Small intestine (tissue), 7 donors: ENCODE measurements at regions not wholly inside any gene's neighbourhood (a gene's known extent, or its start where the extent isn't known, plus 50 kb on each side); places are given as distances from the start of the nearest gene placed in this dataset.
"Not testable (repeated sequence)": the region's sequence is repeated elsewhere in the genome, so short reads cannot be mapped to it uniquely, and the experiment has no call there.

Experiments used
- DNase-seq, 2 donors: peaks; one replicate each; pipeline versions ENCODE4 v3.0.0 to v3.0.0-alpha.2; 2013
- FAIRE-seq: peaks from 2 replicates; lab custom pipeline; 2012; peaks lifted over from hg19 to GRCh38; lab: Jason Lieb, UNC
- H3K27ac ChIP-seq, 3 donors: one replicate each; pipeline ENCODE4 v1.5.1; 2013; ENCODE audit warnings: low read length in 2 of 3, mild to moderate bottlenecking in 2 of 3, control low read depth in 1 of 3, inconsistent platforms in 1 of 3, low read depth in 1 of 3, moderate library complexity in 1 of 3
- H3K27me3 ChIP-seq, 3 donors: one replicate each; pipeline ENCODE4 v1.6.1; 2013; ENCODE audit warnings: low read length in 3 of 3, inconsistent platforms in 1 of 3; ENCODE audit not compliant: control insufficient read depth in 3 of 3, insufficient read depth in 3 of 3
- H3K36me3 ChIP-seq, 3 donors: one replicate each; pipeline ENCODE4 v1.6.1; 2013; ENCODE audit warnings: low read length in 3 of 3, inconsistent platforms in 1 of 3, low read depth in 1 of 3, mild to moderate bottlenecking in 1 of 3, moderate library complexity in 1 of 3; ENCODE audit not compliant: control insufficient read depth in 3 of 3, insufficient read depth in 2 of 3
- H3K4me1 ChIP-seq, 3 donors: one replicate each; pipeline ENCODE4 v1.6.1; 2013; ENCODE audit warnings: low read length in 2 of 3, inconsistent platforms in 1 of 3, low read depth in 1 of 3, mild to moderate bottlenecking in 1 of 3, moderate library complexity in 1 of 3; ENCODE audit not compliant: control insufficient read depth in 3 of 3, insufficient read depth in 2 of 3
- H3K4me3 ChIP-seq, 3 donors: one replicate each; pipeline ENCODE4 v1.5.1; 2013; ENCODE audit warnings: low read length in 3 of 3, control low read depth in 1 of 3, inconsistent platforms in 1 of 3, low read depth in 1 of 3, mild to moderate bottlenecking in 1 of 3, moderate library complexity in 1 of 3
- H3K9me3 ChIP-seq, 2 donors: one replicate each; pipeline ENCODE4 v1.6.1; 2013; ENCODE audit warnings: low read depth in 1 of 2, low read length in 1 of 2; ENCODE audit not compliant: control insufficient read depth in 2 of 2, insufficient read depth in 1 of 2
- WGBS, 3 donors: extraction: QIAGEN DNeasy Blood & Tissue Kit; methylation state at CpG; one replicate each; pipeline ENCODE4 v1.1.7; 2013; 5-methylcytosine and 5-hydroxymethylcytosine counted together
- donor health status: healthy with polysubstance abuse.
- donor health status: control.
- donor health status: control.
- donor health status: Bipolar disorder and iron deficiency.
- donor health status: healthy.

- DNase-seq (peak; percentile 40 to 78), FAIRE-seq (no peak)
- Histone ChIP-seq H3K36me3 (no peaks in the 10 kb centered on the region), H3K4me3 (no peak overlapping the region), H3K9me3 (no peaks in the 10 kb centered on the region), H3K4me1 (peaks cover 0 to 9% (median 0%) of the 10 kb centered on the region in 3 donors), H3K27me3 (no peaks in the 10 kb centered on the region), H3K27ac (peak overlapping the region in 1 of 3 donors; percentile 15)
- WGBS, 3 donors, result 8 to 37% (median 24%) methylated on average over 13 of the region's 13 CpGs
Measured at GRCh38 chr4:152063621-152064240, 302.9 kb upstream of the GATB start.

GRCh38 chr4:152062936-152063620 lies 302.3 kb upstream of the GATB start:
- FAIRE-seq, result no peak
- no peaks in the 10 kb centered on the region for H3K27me3 ChIP-seq
- H3K27ac ChIP-seq, result no peak overlapping the region
- no peaks in the 10 kb centered on the region for H3K36me3 ChIP-seq
- peaks cover 0 to 9% (median 0%) of the 10 kb centered on the region in 3 donors for H3K4me1 ChIP-seq
- no peak for DNase-seq
- no peak overlapping the region for H3K4me3 ChIP-seq
- no peaks in the 10 kb centered on the region for H3K9me3 ChIP-seq
- WGBS, 3 donors, result 38 to 86% (median 82%) methylated on average over 2 of the region's 2 CpGs

- H3K36me3 ChIP-seq, result no peaks in the 10 kb centered on the region
- no peak overlapping the region for H3K4me3 ChIP-seq
- no peaks in the 10 kb centered on the region for H3K27me3 ChIP-seq
- 43 to 55% (median 47%) methylated on average over 3 of the region's 3 CpGs for WGBS, 3 donors
- no peaks in the 10 kb centered on the region for H3K9me3 ChIP-seq
- FAIRE-seq (peak; percentile 19), DNase-seq (no peak)
- H3K4me1 ChIP-seq, result peaks cover 0 to 2% (median 0%) of the 10 kb centered on the region in 3 donors
- no peak overlapping the region for H3K27ac ChIP-seq
Measured at GRCh38 chr4:152054731-152055130, 293.9 kb upstream of the GATB start.

- DNase-seq, result no peak
- Histone ChIP-seq H3K36me3 (no peaks in the 10 kb centered on the region), H3K27ac (no peak overlapping the region), H3K4me3 (no peak overlapping the region), H3K27me3 (no peaks in the 10 kb centered on the region), H3K9me3 (no peaks in the 10 kb centered on the region), H3K4me1 (peaks cover 0 to 2% (median 0%) of the 10 kb centered on the region in 3 donors)
- FAIRE-seq, result no peak
- 50 to 63% (median 51%) methylated on average over 4 of the region's 4 CpGs for WGBS, 3 donors
Measured at GRCh38 chr4:152052451-152053057, 291.7 kb upstream of the GATB start.

GRCh38 chr4:152051332-152051731 lies 290.5 kb upstream of the GATB start:
- not testable (repeated sequence) for FAIRE-seq, H3K27me3 ChIP-seq, H3K4me3 ChIP-seq, H3K27ac ChIP-seq, DNase-seq, H3K36me3 ChIP-seq, H3K4me1 ChIP-seq, H3K9me3 ChIP-seq
- 96 to 98% (median 96%) methylated on average over 15 of the region's 15 CpGs for WGBS, 3 donors

- no peak for FAIRE-seq
- DNase-seq, result no peak
- 63 to 79% (median 67%) methylated on average over 3 of the region's 3 CpGs for WGBS, 3 donors
Measured at GRCh38 chr4:152050106-152050505, 289.3 kb upstream of the GATB start.

GRCh38 chr4:152047451-152047850 lies 286.6 kb upstream of the GATB start:
- H3K27me3 ChIP-seq, result peaks cover 0 to 10% (median 2%) of the 10 kb centered on the region in 3 donors
- 79 to 88% (median 84%) methylated on average over 2 of the region's 2 CpGs for WGBS, 3 donors
- no peak overlapping the region for H3K27ac ChIP-seq
- H3K36me3 ChIP-seq, result no peaks in the 10 kb centered on the region
- H3K4me3 ChIP-seq, result no peak overlapping the region
- DNase-seq (no peak), FAIRE-seq (no peak)
- peaks cover 0 to 6% of the 10 kb centered on the region in 2 donors for H3K9me3 ChIP-seq
- H3K4me1 ChIP-seq, result peaks cover 0 to 11% (median 2%) of the 10 kb centered on the region in 3 donors

More at GRCh38 chr4:152050106-152050505, 289.3 kb upstream of the GATB start:
- Histone ChIP-seq H3K4me1 (peaks cover 0 to 11% (median 2%) of the 10 kb centered on the region in 3 donors), H3K27ac (no peak overlapping the region), H3K9me3 (no peaks in the 10 kb centered on the region), H3K27me3 (peaks cover 0 to 7% (median 2%) of the 10 kb centered on the region in 3 donors), H3K36me3 (no peaks in the 10 kb centered on the region), H3K4me3 (no peak overlapping the region)

GRCh38 chr4:152045807-152046571 lies 285.2 kb upstream of the GATB start:
- Histone ChIP-seq H3K27ac (no peak overlapping the region), H3K36me3 (no peaks in the 10 kb centered on the region), H3K4me1 (peaks cover 0 to 11% (median 0%) of the 10 kb centered on the region in 3 donors), H3K4me3 (peak overlapping the region in 1 of 3 donors; percentile 14), H3K27me3 (peaks cover 0 to 10% (median 2%) of the 10 kb centered on the region in 3 donors), H3K9me3 (peaks cover 0 to 6% of the 10 kb centered on the region in 2 donors)
- 4 to 28% (median 19%) methylated on average over 35 of the region's 35 CpGs for WGBS, 3 donors
- DNase-seq (peak; percentile 45 to 88), FAIRE-seq (no peak)
